Stimulated activated CD4-positive, alpha-beta T cell treated with anti-CD3 and anti-CD28 coated beads, Interleukin-4, amount 100 ng/mL, for 48 hours (primary cell): ENCODE measurements at regions not wholly inside any gene's neighbourhood (a gene's known extent, or its start where the extent isn't known, plus 50 kb on each side); places are given as distances from the start of the nearest gene placed in this dataset.
A peak's percentile ranks its signal among the peaks of the same experiment; 100 is the strongest.
"Not testable (repeated sequence)": the region's sequence is repeated elsewhere in the genome, so short reads cannot be mapped to it uniquely, and the experiment has no call there.

Experiments used
- DNase-seq, 2 donors: peaks; one replicate each; pipeline ENCODE4 v3.0.0-alpha.2; 2020; ENCODE audit warnings: low read depth in 2 of 2

DNA sequence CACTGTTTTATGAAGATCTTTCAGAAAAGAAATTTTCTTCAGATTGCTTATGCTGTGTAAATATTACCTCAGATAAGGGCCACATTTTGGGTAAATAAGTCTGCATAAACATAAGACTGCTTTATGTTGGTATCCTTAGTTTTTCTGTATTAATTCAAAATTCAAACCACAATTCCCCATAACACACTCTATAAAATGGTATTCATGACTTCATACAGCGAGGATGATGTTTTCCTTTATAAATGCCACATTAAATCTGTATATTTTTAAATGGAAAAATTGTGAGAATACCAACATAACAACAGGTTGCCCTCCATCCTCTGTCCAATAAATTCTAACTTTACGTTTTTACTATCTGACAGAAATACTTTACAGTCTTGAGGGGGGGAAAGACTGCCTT lies 248.7 kb upstream of the CXADR start:
- DNase-seq: no peak

DNA sequence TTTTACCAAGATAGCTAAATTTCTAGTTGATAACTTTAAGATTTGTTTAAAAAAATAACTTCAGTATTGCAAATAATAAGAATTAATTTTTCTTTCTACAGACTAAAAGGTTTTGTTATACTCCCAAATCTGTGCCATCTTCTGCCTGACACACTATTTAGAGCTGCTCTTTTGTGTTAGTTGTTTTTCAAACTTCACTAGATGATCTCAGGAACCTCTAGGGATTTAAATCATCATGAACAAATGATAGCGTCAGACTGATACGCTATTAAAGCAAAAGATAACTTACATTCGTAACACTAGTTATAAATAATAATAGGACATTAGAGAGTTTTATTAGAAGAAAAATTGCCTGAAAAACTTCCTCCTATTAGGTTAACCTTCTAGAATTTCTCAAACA lies 243.1 kb upstream of the CXADR start:
- DNase-seq: no peak

DNA sequence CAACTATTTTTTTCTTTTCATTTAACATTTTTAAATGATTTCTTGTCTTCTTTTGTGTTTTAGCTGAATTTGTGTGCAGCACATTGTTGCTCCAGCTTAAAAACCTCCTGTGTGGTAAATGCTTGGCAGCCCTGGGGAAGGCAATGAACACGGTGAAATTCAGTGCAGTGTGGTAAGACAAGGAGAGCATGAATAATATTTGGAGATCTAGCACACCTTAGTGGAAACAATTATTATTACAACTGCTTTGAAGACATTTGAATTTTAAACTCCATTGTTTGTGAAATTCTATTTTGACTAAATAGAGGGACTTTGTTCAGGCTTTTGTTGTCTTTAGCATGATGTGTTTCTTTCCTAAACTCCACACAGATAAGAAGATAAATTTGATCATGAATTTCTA lies 242.6 kb upstream of the CXADR start:
- DNase-seq: no peak

DNA sequence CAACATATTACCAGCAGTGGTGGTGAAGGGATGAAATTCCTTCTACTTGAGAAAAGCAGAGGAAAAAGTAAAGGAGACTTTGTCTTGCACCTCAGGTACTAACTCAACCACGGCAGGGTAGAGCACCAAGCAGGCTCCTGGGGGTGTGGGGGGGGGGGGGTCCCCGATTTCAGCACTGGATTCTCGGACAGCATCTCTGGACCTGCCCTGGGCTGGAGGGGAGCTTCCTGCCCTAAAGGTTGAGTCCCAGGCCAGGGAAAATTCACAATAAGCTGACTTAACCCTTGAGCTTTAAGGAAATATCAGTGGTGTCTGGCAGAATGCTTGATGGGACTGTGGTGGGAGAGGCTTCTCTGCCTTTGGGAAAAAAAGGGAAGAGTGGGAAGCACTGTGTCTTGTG lies 233.2 kb upstream of the CXADR start:
- DNase-seq: no peak

DNA sequence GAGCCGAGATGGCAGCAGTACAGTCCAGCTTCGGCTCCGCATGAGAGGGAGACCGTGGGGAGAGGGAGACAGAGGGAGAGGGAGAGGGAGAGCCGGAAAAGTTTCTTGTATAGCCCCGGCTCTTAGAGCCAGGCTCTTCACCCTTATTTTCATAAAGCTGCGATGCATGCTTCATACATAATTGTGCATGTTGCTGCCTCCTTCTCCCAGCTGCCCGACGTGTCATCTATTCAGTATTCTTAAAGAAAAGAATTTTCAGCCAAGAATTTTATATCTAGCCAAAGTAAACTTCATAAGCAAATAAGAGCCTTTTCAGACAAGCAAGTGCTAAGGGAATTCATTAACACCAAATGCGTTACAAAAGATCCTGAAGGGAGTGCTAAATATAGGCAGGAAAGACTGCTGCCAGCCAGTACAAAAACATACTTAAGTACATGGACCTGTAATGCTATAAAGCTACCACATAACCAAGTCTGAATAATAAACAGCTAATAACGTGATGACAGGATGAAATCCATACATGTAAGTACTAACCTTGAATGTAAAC lies 219.8 kb upstream of the CXADR start:
- DNase-seq: not testable (repeated sequence)

DNA sequence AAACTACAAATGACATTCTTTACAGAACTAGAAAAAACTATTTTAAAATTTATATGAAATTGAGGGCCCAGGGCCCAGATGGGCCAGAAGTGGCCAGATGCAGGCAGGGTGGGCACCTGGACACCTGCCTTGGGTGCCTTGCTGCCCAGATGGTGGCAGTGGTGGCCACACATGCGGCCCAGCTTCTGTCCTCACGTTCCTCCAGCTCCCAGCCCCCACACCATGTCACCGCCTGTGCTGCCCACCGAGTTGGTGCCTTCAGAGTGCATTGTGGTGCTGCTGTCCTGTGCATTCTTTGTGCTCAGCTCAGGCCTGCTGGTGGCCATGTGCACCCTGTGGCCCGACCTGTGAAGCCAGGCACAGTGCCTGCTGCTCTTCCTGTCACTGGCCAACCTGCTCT lies 216.8 kb upstream of the CXADR start:
- DNase-seq: no peak

DNA sequence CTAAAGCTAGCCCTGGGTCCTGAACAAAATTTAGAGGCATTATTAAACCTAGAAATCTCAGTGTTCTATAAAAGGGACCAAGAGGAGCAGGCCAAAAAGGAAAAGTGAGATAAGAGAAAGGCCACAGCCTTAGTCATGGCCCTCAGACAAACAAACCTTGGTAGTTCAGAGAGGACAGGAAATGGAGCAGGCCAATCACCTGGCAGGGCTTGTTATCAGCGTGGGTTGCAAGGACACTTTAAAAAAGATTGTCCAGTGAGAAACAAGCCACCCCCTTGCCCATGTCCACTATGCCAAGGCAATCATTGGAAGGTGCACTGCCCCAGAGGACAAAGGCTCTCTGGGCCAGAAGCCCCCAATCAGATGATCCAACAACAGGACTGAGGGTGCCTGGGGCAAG lies 213.3 kb upstream of the CXADR start:
- DNase-seq: not testable (repeated sequence)

DNA sequence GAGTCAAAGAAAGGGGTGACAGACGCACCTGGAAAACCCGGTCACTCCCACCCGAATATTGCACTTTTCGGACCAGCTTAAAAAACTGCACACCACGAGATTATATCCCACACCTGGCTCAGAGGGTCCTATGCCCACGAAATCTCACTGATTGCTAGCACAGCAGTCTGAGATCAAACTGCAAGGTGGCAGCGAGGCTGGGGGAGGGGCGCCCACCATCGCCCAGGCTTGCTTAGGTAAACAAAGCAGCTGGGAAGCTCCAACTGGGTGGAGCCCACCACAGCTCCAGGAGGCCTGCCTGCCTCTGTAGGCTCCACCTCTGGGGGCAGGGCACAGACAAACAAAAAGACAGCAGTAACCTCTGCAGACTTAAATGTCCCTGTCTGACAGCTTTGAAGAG lies 185.1 kb upstream of the CXADR start:
- DNase-seq: not testable (repeated sequence)

DNA sequence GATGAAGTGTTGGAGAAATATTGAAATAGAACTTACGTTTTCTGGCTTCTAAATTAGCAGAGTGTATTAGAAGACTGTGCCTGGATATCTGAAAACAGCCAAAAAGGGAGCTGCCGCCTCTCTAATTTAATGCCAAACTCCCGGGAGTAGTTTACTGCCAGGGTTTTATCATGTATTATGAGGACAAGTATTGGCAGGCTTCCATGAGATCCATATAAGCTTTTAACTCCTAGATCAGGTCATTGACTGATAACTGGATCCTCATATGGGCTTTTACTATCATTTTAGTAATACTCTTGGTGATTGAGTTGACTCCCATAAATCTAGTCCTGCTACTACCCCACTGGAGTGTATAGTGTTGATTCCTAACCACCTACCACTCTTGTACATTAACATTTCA lies 178.4 kb upstream of the CXADR start:
- DNase-seq: no peak

DNA sequence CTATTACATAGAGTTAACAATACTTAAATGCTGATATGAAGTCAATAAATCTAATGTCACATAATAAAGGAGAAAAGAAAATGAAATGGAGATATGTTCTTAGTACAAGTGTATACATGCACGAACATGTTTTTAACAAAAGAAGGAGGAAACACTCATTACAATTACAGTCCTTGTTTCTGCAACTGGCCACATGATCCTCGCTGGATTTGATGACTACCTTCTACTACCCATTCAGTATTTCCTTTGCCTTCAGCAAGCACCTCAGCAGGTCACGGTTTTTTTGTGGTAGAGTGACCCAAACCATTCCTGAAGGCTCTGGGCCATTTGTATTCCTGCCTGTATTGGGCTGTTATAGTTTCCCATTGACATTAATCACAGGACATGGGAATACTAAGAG lies 172.8 kb upstream of the CXADR start:
- DNase-seq: no peak

DNA sequence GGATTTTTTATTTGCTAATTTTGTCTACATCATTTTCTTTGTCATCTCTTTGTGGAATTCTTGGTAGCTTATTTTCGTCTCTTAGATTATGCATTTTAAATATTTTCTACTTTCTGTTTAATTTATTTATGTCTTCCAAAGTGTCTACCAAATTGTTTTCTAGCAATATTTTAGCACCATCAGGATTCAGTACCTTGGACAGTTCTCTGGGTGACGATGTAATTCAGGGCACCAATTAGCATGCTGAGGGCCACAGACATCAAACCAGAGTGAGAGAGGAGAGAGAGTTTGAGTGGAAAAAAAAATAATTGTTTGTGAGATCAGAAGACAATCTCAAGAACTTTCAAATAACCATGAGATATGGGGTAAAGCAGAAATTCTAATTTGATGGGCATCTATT lies 169.8 kb upstream of the CXADR start:
- DNase-seq: no peak

DNA sequence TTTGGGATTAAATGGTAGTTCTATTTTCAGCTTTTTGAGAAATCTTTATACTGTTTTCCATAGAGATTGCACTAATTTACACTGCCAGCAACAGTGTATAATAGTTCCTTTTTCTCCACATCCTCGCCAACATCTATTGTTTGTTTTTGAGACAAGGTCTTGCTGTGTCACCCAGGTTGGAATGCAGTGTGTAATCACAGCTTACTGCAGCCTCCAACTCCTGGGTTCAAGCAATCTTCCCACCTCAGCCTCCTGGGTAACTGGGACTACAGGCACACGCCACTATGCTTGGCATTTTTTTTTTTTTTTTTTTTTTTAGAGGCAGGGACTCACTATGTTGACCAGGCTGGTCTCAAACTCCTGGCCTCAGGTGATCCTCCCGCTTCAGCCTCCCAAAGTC lies 164.5 kb upstream of the CXADR start:
- no peak for DNase-seq

DNA sequence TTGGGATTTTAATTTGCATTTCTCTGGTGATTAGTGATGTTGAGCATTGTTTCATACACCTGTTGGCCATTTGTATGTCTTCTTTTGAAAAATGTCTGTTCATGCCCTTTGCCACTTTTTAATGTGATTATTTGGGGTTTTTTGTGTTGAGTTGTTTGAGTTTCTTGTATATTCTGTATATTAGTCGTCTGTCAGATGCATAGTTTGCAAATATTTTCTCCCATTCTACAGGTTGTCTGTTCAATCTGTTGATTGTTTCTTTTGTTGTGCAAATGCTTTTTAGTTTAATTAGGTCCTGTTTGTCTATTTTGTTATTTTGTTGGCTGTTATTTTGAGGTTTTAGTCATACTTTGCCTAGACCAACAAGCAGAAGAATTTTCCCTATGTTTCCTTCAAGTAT lies 164.0 kb upstream of the CXADR start:
- no peak for DNase-seq

DNA sequence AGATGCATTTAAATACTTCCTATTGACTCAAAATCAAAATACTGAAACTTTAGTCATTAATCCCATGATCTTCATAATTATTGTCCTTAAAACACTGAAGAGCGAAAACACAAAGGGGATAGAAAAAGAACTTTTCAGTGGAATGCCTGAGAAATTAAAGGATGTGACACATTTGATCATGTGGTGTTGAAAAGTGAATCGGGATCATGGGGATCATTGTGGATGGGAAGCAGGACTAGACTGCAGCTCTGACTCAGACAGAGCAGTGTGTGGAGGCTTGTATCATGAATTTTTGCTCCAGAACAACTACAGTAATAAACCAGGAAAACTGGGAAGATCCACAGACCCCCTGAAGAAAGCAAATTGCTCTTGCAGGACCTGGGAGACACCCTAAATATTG lies 161.1 kb upstream of the CXADR start:
- no peak for DNase-seq

DNA sequence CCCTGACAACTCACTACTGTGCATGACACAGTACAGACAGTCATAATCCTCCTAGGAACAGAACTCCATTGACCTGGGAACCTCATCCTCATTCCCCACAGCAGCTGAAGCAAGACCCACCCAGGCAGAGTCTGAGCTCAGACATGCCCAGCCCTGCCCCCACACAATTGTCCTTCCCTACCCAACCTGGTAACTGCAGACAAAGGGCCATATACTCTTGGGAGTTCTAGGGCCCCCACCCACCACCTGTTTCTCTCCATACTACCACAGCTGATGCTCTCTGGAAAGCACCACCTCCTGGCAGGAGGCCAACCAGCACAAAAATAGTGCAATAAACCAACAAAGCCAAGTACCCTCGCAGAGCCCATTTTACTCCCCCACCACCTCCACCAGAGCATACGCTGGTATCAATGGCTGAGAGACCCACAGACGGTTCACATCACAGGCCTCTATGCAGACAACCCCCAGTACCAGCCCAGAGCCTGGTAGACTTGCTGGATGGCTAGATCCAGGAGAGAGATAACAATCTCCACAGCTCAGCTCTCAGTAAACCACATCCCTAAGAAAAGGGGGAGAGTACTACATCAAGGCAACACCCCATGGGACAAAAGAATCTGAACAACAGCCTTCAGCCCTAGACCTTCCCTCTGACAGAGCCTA lies 159.7 kb upstream of the CXADR start:
- no peak for DNase-seq

DNA sequence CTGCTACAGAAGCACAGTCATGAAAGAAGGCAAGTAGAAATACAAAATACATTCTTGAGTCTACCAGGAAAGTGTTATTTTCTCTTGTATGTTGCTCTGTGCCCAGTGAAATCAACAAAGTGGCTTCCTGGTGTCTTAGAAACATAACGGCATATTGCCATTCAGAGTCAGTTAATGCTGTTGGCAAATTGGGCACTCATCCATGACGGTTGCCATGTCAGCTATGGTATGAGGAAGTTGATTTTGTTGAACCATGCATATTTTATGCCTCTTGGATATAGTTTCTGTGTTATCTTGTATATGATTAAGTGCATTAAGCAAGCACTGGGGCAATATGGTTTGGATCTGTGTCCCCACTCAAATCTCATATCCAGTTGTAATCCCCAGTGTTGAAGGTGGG lies 153.1 kb upstream of the CXADR start:
- DNase-seq: no peak

DNA sequence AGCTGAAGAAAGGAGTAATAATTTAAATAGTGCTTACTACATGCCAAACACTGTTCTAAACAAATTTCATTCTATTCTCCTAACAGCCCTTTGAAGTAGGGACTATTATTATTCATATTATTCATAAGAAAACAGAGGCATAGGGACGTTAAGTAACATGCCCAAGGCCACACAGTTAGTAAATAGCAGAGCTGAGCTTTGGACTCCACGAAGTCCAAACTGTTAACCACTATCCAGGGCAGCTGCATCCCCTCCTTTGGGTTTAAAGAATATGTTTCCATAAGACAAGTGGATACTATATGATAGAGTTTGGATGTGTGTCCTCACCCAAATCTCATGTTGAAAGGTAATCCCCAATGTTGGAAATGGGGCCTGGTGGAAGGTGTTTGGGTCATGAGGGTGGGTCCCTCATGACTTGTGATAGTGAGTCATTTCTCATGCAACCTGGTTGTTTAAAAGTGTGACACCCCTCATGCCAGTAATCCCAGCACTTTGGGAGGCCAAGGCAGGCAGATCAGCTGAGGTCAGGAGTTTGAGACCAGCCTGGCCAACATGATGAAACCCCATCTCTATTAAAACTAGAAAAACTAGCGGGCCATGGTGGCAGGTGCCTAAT lies 144.0 kb upstream of the CXADR start:
- DNase-seq: no peak

DNA sequence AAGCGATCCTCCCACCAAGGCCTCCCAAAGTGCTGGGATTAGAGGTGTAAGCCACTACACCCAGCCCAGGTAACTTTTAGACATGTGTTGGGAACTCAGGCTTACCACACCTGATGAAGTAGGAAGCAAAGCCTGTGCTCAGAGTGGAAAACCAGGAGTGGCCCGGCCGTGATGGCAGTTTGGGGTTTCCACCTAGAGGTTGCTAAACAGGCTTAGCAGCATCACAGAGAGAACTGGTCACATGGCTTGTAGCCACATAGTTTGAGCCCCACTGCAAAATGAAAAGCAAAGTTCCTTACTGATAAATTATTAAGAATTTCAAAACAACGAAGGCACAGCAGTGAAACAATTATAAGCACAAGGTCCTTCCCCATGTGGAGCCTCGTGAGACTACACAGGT lies 142.6 kb upstream of the CXADR start:
- no peak for DNase-seq

DNA sequence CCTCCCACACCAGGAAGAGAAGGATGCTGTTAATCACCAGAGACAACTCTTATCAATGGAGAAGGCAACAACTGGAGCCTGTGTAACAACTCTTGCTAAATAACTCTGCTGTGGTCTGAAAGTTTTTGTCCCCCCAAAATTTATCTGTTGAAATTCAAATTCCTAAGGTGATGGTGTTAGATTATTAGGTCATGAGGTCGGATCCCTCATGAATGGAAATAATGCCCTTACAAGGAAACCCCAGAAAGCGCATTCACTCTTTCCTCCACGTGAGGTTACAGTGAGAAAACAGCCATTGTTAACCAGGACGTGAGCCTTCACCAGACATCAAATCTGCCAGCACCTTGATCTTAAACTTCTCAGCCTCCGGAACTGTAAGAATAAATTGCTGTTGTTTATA lies 141.9 kb upstream of the CXADR start:
- no peak for DNase-seq

DNA sequence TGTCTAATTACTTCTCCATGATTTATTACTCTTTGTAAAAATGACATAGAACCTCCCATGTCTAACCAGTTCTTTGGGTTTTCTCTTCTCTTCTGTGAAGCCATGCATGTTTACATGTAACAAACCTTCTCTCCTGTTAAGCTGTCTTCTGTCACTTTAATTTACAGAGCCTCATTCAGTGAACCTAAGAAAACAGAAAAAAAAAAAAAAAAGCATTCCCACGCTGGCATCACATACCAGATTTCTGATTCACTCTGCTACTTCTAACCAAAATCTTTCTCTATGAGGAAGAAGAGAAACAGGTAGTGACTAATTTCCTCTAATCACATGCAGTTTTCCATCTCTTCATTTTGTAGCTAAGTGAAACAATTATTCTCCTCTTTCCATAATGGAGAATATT lies 141.4 kb upstream of the CXADR start:
- DNase-seq: no peak

DNA sequence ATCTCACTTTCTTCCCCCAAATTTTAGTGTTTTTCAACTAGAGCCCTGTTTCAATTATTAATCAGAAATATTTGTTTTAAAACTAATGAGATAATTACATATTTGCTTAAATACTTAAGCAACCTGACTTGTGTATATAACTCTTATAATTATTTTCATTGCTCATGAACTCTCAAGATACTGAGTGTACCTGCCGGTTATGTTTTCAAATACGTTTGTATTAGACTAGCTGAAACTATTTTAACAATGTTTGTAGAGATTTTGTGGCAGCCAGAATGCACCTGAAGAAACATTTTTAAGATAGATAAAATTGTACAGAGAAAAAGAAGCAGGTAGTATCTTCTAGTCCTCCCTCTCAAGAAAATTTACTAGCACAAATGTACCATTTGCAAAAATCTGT lies 140.6 kb upstream of the CXADR start:
- no peak for DNase-seq

DNA sequence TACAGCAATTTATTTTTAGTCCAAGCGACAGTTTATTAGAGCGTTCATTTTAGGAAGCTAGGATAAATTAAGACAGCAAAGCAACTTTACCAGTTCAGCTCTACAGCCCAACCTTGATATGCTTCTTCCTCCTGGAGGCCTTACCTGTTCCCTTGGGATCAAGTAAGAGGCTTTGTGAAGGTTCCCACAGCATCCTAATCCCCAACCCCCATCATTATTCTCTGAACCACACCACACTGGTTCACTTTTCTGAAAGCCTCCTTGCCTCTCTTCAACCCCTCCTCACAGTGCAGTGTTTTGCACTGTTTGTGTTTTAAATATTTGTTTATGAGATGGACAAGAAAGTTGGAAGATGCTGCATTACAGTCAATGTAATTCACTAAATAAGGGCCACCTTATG lies 126.3 kb upstream of the CXADR start:
- no peak for DNase-seq

DNA sequence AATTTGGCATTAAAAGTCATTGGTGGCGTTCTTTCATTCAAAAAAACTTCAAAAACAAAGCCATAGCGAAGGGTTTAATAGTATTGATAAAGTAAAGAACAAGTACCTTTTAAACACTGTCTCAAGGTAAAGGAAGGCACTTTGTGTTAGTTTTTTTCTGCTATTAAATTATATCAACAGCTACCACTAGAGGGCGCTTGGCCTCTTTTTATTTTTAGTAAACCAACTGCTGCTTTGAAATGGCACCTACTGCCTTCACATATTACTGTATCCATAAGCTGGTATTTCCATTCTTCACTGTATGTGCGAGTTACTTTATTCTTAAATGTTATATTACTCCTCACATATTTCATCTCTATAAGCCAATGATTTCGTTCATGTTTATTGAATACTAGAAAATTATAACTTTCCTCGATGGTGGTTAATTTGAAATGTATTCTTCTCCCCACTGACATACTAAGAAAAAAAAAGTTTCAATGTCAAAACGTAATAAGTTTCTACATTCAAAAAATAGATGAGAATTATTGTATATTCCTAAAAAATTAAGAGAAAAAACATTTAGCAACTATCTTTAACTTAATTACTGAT lies 125.7 kb upstream of the CXADR start:
- DNase-seq: peak; percentile 13 to 18
